ENCODE measurements at regions not wholly inside any gene's neighbourhood (a gene's known extent, or its start where the extent isn't known, plus 50 kb on each side); places are given as distances from the start of the nearest gene placed in this dataset.
A peak's percentile ranks its signal among the peaks of the same experiment; 100 is the strongest.
"Not testable (repeated sequence)": the region's sequence is repeated elsewhere in the genome, so short reads cannot be mapped to it uniquely, and the experiment has no call there.

- no peak for DNase-seq (ENCODE audit: low read depth)
- no peak overlapping the region for H3K4me3 ChIP-seq (ENCODE audit: low read depth, low read length)
- no peak for TF ChIP-seq CTCF (conservative IDR thresholded peaks at IDR 0.05; ENCODE audit: low read depth, low read length)
Measured at GRCh38 chr1:182303778-182304177, 87.8 kb downstream of the GLUL start.

GRCh38 chr1:182301467-182302198, 90.0 kb downstream of the GLUL start:
- TF ChIP-seq CTCF (conservative IDR thresholded peaks at IDR 0.05; ENCODE audit: low read depth, low read length) = no peak
- peak; percentile 35 for DNase-seq (ENCODE audit: low read depth)
- no peak overlapping the region for H3K4me3 ChIP-seq (ENCODE audit: low read depth, low read length)

- no peak overlapping the region for H3K4me3 ChIP-seq (ENCODE audit: low read depth, low read length)
- TF ChIP-seq CTCF (conservative IDR thresholded peaks at IDR 0.05; ENCODE audit: low read depth, low read length) = no peak
- DNase-seq (ENCODE audit: low read depth) = no peak
Measured at GRCh38 chr1:182301026-182301436, 90.6 kb downstream of the GLUL start.

- peak; percentile 9 for DNase-seq (ENCODE audit: low read depth)
- no peak for TF ChIP-seq CTCF (conservative IDR thresholded peaks at IDR 0.05; ENCODE audit: low read depth, low read length)
- no peak overlapping the region for H3K4me3 ChIP-seq (ENCODE audit: low read depth, low read length)
Measured at GRCh38 chr1:182299728-182300616, 91.6 kb downstream of the GLUL start.

- not testable (repeated sequence) for DNase-seq (ENCODE audit: low read depth); H3K4me3 ChIP-seq (ENCODE audit: low read depth, low read length)
Measured at GRCh38 chr1:182299054-182299727, 92.4 kb downstream of the GLUL start.

GRCh38 chr1:182297335-182297734, 94.3 kb downstream of the GLUL start:
- H3K4me3 ChIP-seq (ENCODE audit: low read depth, low read length) = no peak overlapping the region
- TF ChIP-seq CTCF (conservative IDR thresholded peaks at IDR 0.05; ENCODE audit: low read depth, low read length) = no peak
- DNase-seq (ENCODE audit: low read depth) = no peak

- H3K4me3 ChIP-seq (ENCODE audit: low read depth, low read length) = no peak overlapping the region
- DNase-seq (ENCODE audit: low read depth) = no peak
- no peak for TF ChIP-seq CTCF (conservative IDR thresholded peaks at IDR 0.05; ENCODE audit: low read depth, low read length)
Measured at GRCh38 chr1:182295697-182296096, 95.9 kb downstream of the GLUL start.
